ENCODE measurements at regions not wholly inside any gene's neighbourhood (a gene's known extent, or its start where the extent isn't known, plus 50 kb on each side); places are given as distances from the start of the nearest gene placed in this dataset.

- TF ChIP-seq CTCF (IDR thresholded peaks at IDR 0.05) (no peak), POLR2A (IDR thresholded peaks at IDR 0.05) (no peak)
Measured at GRCh38 chr1:163703794-163704193, 382.0 kb downstream of the NUF2 start.
